ENCODE measurements at regions not wholly inside any gene's neighbourhood (a gene's known extent, or its start where the extent isn't known, plus 50 kb on each side); places are given as distances from the start of the nearest gene placed in this dataset.

DNA sequence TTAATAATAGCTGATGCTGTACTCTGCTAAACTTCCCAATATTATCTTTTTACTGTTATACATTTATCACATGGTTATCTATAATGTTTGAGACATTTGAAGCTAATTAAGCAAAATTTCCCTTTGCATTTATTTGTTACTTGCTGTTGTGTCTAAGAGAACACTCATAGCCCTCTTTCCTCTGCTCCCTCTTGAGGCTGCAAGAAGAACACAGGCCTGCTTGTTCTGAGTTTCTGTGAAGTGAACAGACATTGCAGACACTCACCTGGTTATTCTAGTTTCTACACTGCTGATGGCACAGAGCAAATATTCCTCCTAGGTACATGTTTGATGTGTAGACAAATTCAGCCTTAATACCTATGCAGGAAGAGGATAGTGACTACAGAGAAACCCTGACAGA, 367.8 kb downstream of the GASK1B start:
- Histone ChIP-seq H3K27me3 (ENCODE audit: control insufficient read depth, insufficient read depth, low read length) (no peaks in the 10 kb centered on the region), H3K4me1 (ENCODE audit: control insufficient read depth, insufficient read depth, low read length) (no peaks in the 10 kb centered on the region), H3K4me2 (ENCODE audit: low read length) (no peak overlapping the region)

GRCh38 chr4:157803845-157804521, 368.8 kb downstream of the GASK1B start:
- Histone ChIP-seq H3K9me3 (replicated peaks; ENCODE audit: low read length) (no peaks in the 10 kb centered on the region), H3K9ac (ENCODE audit: low read depth, low read length) (no peak overlapping the region), H3K4me3 (ENCODE audit: low read length) (no peak overlapping the region), H3K27me3 (ENCODE audit: control insufficient read depth, insufficient read depth, low read length) (no peaks in the 10 kb centered on the region), H3K4me1 (ENCODE audit: control insufficient read depth, insufficient read depth, low read length) (no peaks in the 10 kb centered on the region), H3K36me3 (ENCODE audit: insufficient read depth, low read length) (no peaks in the 10 kb centered on the region), H3K4me2 (ENCODE audit: low read length) (no peak overlapping the region)

More for the DNA sequence above, 367.8 kb downstream of the GASK1B start:
- no peaks in the 10 kb centered on the region for H3K9me3 ChIP-seq (replicated peaks; ENCODE audit: low read length)
- H3K4me3 ChIP-seq (ENCODE audit: low read length): no peak overlapping the region
- H3K36me3 ChIP-seq (ENCODE audit: insufficient read depth, low read length): no peaks in the 10 kb centered on the region
- no peak overlapping the region for H3K9ac ChIP-seq (ENCODE audit: low read depth, low read length)

DNA sequence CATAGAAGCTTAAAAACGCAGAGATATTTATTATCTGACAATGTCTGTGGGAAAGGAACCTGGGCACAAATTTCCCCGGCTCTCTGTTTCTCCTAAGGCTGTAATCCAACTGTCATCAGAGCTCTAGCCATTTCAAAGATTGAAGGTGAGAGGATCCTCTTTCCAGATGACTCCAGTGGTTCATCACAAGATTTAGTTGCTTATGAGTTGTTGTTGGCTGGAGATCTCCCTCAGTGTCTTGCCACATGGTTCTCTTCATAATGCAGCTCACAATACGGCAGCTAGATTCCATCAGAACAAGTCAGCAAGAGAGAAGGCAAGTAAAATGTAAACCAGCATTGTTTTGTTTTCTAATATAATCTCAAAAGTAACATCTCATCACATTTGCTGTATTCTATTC, 369.4 kb downstream of the GASK1B start:
- Histone ChIP-seq H3K4me1 (ENCODE audit: control insufficient read depth, insufficient read depth, low read length) (no peaks in the 10 kb centered on the region), H3K9me3 (replicated peaks; ENCODE audit: low read length) (no peaks in the 10 kb centered on the region), H3K4me2 (ENCODE audit: low read length) (no peak overlapping the region), H3K4me3 (ENCODE audit: low read length) (no peak overlapping the region), H3K27me3 (ENCODE audit: control insufficient read depth, insufficient read depth, low read length) (no peaks in the 10 kb centered on the region), H3K36me3 (ENCODE audit: insufficient read depth, low read length) (no peaks in the 10 kb centered on the region), H3K9ac (ENCODE audit: low read depth, low read length) (no peak overlapping the region)

GRCh38 chr4:157795495-157795894, 377.3 kb downstream of the GASK1B start:
- H3K9me3 ChIP-seq (replicated peaks; ENCODE audit: low read length): no peaks in the 10 kb centered on the region
- no peak overlapping the region for H3K4me2 ChIP-seq (ENCODE audit: low read length)
- no peak overlapping the region for H3K4me3 ChIP-seq (ENCODE audit: low read length)
- no peaks in the 10 kb centered on the region for H3K27me3 ChIP-seq (ENCODE audit: control insufficient read depth, insufficient read depth, low read length)
- peaks cover 15% of the 10 kb centered on the region for H3K4me1 ChIP-seq (ENCODE audit: control insufficient read depth, insufficient read depth, low read length)
- H3K9ac ChIP-seq (ENCODE audit: low read depth, low read length): no peak overlapping the region
- no peaks in the 10 kb centered on the region for H3K36me3 ChIP-seq (ENCODE audit: insufficient read depth, low read length)

DNA sequence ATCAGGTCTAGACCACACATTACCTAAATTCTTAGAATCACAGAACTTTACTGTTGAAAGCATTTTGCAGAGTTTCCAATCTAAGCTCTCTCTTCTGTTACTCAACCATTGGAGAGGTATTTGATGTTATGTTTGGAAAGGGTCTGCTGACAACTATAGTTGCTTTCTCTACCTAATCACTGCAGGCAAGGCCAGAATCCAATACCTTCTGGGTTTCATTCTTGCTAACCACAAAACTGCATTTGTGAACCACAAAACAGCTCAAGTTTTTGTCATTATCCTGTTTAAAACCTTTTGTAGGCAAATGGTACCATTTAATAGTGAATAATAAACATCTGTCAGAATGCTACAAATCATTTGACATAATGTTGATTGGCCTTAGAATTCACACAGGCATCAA, 380.1 kb downstream of the GASK1B start:
- H3K9me3 ChIP-seq (replicated peaks; ENCODE audit: low read length): no peaks in the 10 kb centered on the region
- H3K9ac ChIP-seq (ENCODE audit: low read depth, low read length): no peak overlapping the region
- H3K27me3 ChIP-seq (ENCODE audit: control insufficient read depth, insufficient read depth, low read length): no peaks in the 10 kb centered on the region
- no peaks in the 10 kb centered on the region for H3K36me3 ChIP-seq (ENCODE audit: insufficient read depth, low read length)
- H3K4me2 ChIP-seq (ENCODE audit: low read length): no peak overlapping the region
- H3K4me1 ChIP-seq (ENCODE audit: control insufficient read depth, insufficient read depth, low read length): peaks cover 21% of the 10 kb centered on the region
- H3K4me3 ChIP-seq (ENCODE audit: low read length): no peak overlapping the region

DNA sequence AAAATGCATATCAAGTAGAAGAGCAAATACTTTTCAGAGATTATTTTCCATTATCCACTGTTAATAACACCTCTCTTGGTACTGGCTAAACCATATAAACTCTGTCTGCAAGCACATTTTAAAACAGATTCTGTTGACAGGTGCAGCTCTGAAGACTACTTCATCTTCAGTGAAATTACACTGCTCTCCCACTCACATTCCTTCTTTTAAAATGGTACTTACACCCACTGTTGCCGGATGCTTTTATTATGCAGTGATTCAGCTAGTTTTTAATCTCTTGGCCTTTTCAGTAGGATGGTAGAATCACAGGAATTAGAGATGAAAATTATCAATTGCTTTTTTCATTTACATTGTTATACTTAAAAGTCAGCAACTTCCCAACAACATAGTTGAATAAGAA, 381.6 kb downstream of the GASK1B start:
- Histone ChIP-seq H3K4me3 (ENCODE audit: low read length) (no peak overlapping the region), H3K4me1 (ENCODE audit: control insufficient read depth, insufficient read depth, low read length) (peaks cover 25% of the 10 kb centered on the region), H3K4me2 (ENCODE audit: low read length) (no peak overlapping the region), H3K9ac (ENCODE audit: low read depth, low read length) (no peak overlapping the region), H3K27me3 (ENCODE audit: control insufficient read depth, insufficient read depth, low read length) (no peaks in the 10 kb centered on the region), H3K9me3 (replicated peaks; ENCODE audit: low read length) (no peaks in the 10 kb centered on the region), H3K36me3 (ENCODE audit: insufficient read depth, low read length) (no peaks in the 10 kb centered on the region)

DNA sequence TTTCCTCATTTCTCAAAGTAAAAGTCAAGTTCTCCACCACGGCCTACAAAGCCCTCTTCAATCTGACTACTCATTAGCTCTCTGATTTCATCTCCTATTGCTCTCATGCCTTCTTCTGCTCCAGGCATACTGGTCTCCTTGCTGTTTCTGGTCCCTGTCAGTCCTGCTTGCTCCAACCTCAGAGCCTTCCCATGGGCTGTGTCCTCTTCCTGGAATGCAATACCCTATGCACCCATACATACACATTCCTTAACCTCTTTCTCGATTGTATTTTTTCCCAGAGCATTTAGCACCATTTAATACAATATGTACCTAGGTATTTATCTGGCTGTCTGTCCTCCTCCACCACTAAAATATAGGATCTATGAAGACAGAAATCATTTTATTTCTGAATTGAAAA, 385.2 kb downstream of the GASK1B start:
- no peak overlapping the region for H3K9ac ChIP-seq (ENCODE audit: low read depth, low read length)
- peaks cover 16% of the 10 kb centered on the region for H3K4me1 ChIP-seq (ENCODE audit: control insufficient read depth, insufficient read depth, low read length)
- H3K4me3 ChIP-seq (ENCODE audit: low read length): no peak overlapping the region
- no peaks in the 10 kb centered on the region for H3K9me3 ChIP-seq (replicated peaks; ENCODE audit: low read length)
- no peaks in the 10 kb centered on the region for H3K27me3 ChIP-seq (ENCODE audit: control insufficient read depth, insufficient read depth, low read length)
- H3K4me2 ChIP-seq (ENCODE audit: low read length): no peak overlapping the region
- H3K36me3 ChIP-seq (ENCODE audit: insufficient read depth, low read length): no peaks in the 10 kb centered on the region

DNA sequence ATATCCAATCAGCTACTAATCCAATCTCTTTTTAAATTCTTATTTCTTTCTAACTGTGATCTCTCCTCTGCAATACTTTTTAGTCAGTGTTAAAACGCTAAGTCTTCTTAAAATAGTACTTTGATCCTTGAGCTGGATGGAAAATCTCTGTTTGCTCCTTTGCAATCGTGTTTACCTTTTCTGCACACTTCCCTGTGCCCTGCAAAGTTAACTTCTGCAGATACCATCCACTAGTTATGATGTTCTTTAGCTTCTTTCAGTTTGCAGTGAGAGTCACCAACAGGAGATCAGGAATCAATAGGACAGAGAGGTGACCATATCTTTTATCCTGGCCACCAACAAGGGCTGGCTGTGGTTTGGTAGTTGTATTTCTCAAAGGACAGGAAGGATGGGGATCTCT, 391.5 kb downstream of the GASK1B start:
- Histone ChIP-seq H3K4me2 (ENCODE audit: low read length) (no peak overlapping the region), H3K4me3 (ENCODE audit: low read length) (no peak overlapping the region), H3K27me3 (ENCODE audit: control insufficient read depth, insufficient read depth, low read length) (no peaks in the 10 kb centered on the region), H3K9me3 (replicated peaks; ENCODE audit: low read length) (no peaks in the 10 kb centered on the region), H3K36me3 (ENCODE audit: insufficient read depth, low read length) (no peaks in the 10 kb centered on the region), H3K9ac (ENCODE audit: low read depth, low read length) (no peak overlapping the region), H3K4me1 (ENCODE audit: control insufficient read depth, insufficient read depth, low read length) (no peaks in the 10 kb centered on the region)

DNA sequence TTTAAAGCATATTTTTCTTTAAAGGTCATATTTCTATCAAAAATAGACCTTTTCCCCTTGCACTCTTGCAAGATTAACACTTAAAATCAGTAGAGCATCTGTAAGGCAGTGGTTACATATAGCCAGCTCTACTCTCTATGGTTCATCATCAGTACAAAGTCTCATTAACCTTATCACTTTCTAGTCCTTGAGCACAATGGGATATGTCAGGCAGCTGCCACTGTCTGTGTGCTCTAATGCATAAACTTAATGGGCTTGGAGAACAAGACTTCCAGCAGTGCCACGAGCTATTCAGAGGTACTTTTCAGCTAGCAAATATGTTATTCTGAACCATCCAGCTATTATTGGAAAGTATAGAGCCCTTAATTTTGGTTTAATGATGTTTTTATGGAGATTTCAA, 393.7 kb downstream of the GASK1B start:
- Histone ChIP-seq H3K4me3 (ENCODE audit: low read length) (no peak overlapping the region), H3K4me1 (ENCODE audit: control insufficient read depth, insufficient read depth, low read length) (no peaks in the 10 kb centered on the region), H3K36me3 (ENCODE audit: insufficient read depth, low read length) (no peaks in the 10 kb centered on the region), H3K4me2 (ENCODE audit: low read length) (no peak overlapping the region), H3K9ac (ENCODE audit: low read depth, low read length) (no peak overlapping the region), H3K27me3 (ENCODE audit: control insufficient read depth, insufficient read depth, low read length) (no peaks in the 10 kb centered on the region), H3K9me3 (replicated peaks; ENCODE audit: low read length) (no peaks in the 10 kb centered on the region)

DNA sequence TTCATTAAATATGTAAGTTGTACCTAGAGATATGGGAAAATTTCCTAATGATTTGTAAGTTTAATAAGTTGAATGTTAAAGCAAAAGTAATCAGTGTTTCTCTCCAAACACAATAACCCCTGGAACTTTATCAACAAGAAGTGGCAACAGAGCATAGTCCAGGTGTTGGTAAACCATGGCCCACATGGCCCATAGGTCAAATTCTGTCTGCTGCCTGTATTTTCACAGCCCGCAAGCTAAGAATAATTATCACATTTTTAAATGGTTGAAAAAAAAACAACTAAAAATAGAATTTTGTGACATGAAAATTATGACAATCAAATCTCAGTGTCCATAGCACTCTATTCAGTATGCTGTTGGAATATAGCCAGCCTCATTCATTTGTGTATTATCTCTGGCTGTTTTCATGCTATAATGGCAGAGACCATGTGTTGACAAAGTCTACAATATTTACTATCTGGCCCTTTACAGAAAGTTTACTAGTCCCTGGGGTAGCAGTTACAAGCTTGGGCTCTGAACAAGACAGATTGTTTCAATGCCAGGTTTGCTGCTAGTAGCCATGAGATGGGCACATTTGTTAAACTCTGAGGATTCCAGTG, 395.8 kb downstream of the GASK1B start:
- Histone ChIP-seq H3K9me3 (replicated peaks; ENCODE audit: low read length) (no peaks in the 10 kb centered on the region), H3K4me1 (ENCODE audit: control insufficient read depth, insufficient read depth, low read length) (peaks cover 3% of the 10 kb centered on the region), H3K4me2 (ENCODE audit: low read length) (no peak overlapping the region), H3K9ac (ENCODE audit: low read depth, low read length) (no peak overlapping the region), H3K36me3 (ENCODE audit: insufficient read depth, low read length) (no peaks in the 10 kb centered on the region), H3K27me3 (ENCODE audit: control insufficient read depth, insufficient read depth, low read length) (no peaks in the 10 kb centered on the region), H3K4me3 (ENCODE audit: low read length) (no peak overlapping the region)

DNA sequence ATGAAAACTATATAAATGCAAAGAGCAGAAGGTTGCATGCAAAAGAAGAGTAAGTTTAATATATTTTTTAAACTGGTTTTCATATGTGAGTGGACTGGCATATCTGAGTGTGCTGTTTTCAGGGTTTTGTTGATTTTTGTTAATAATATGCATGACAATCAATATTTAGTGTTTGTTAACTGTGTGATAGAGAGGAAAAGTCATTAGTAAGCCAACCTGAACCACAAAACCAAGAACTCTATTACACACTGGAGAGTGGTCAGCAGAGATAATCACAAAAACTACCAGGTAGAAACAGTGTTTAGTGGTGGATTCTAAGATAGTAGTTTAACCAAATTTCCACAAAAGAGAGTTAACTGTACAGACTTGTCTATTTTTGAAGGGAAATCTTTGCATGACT, 396.9 kb downstream of the GASK1B start:
- H3K9me3 ChIP-seq (replicated peaks; ENCODE audit: low read length): no peaks in the 10 kb centered on the region
- no peaks in the 10 kb centered on the region for H3K36me3 ChIP-seq (ENCODE audit: insufficient read depth, low read length)
- H3K9ac ChIP-seq (ENCODE audit: low read depth, low read length): no peak overlapping the region

GRCh38 chr4:157772907-157773306, 399.9 kb downstream of the GASK1B start:
- Histone ChIP-seq H3K9me3 (replicated peaks; ENCODE audit: low read length) (no peaks in the 10 kb centered on the region), H3K4me2 (ENCODE audit: low read length) (no peak overlapping the region), H3K4me3 (ENCODE audit: low read length) (no peak overlapping the region), H3K36me3 (ENCODE audit: insufficient read depth, low read length) (no peaks in the 10 kb centered on the region), H3K27me3 (ENCODE audit: control insufficient read depth, insufficient read depth, low read length) (no peaks in the 10 kb centered on the region), H3K4me1 (ENCODE audit: control insufficient read depth, insufficient read depth, low read length) (peaks cover 3% of the 10 kb centered on the region), H3K9ac (ENCODE audit: low read depth, low read length) (no peak overlapping the region)

More for the DNA sequence above, 396.9 kb downstream of the GASK1B start:
- Histone ChIP-seq H3K4me2 (ENCODE audit: low read length) (no peak overlapping the region), H3K4me3 (ENCODE audit: low read length) (no peak overlapping the region), H3K27me3 (ENCODE audit: control insufficient read depth, insufficient read depth, low read length) (no peaks in the 10 kb centered on the region), H3K4me1 (ENCODE audit: control insufficient read depth, insufficient read depth, low read length) (peaks cover 3% of the 10 kb centered on the region)
